Astrocyte of the spinal cord (primary cell): ENCODE measurements at regions not wholly inside any gene's neighbourhood (a gene's known extent, or its start where the extent isn't known, plus 50 kb on each side); places are given as distances from the start of the nearest gene placed in this dataset.

Source experiments
- DNase-seq: peaks from one replicate; pipeline ENCODE4 v3.0.0; 2011; ENCODE audit warnings: low read depth, low spot score
- H3K4me3 ChIP-seq: 2 replicates; pipeline ENCODE4 v1.5.1; 2011; ENCODE audit warnings: low read depth, mild to moderate bottlenecking, low read length, moderate library complexity
- CTCF ChIP-seq: IDR thresholded peaks from 2 replicates; pipeline ENCODE4 v1.5.1; 2012; ENCODE audit warnings: low read depth, mild to moderate bottlenecking, low read length, inconsistent platforms
- in situ Hi-C: cut with HindIII; loops from 2 replicates; pipeline ENCODE4 v1.10.0; 2017; ENCODE audit warnings: low sequenced_read_pairs

- in situ Hi-C loops: no loop called here
- TF ChIP-seq CTCF: no peak
- no peak overlapping the region for H3K4me3 ChIP-seq
- DNase-seq: no peak
These were observed 252.6 kb upstream of the CCDC196 start for GRCh38 chr14:66233591-66233990.

GRCh38 chr14:66234411-66234810 lies 251.8 kb upstream of the CCDC196 start:
- H3K4me3 ChIP-seq: no peak overlapping the region
- in situ Hi-C loops: no loop called here
- DNase-seq: no peak
- no peak for TF ChIP-seq CTCF

- no peak for DNase-seq
- in situ Hi-C loops: no loop called here
These were observed 248.4 kb upstream of the CCDC196 start for GRCh38 chr14:66237741-66238140.

GRCh38 chr14:66238969-66239368 lies 247.2 kb upstream of the CCDC196 start:
- H3K4me3 ChIP-seq: no peak overlapping the region
- no peak for TF ChIP-seq CTCF
- in situ Hi-C loops: no loop called here
- DNase-seq: no peak

More at GRCh38 chr14:66237741-66238140, 248.4 kb upstream of the CCDC196 start:
- TF ChIP-seq CTCF: no peak
- H3K4me3 ChIP-seq: no peak overlapping the region

GRCh38 chr14:66239589-66239988 lies 246.6 kb upstream of the CCDC196 start:
- DNase-seq: no peak
- no peak overlapping the region for H3K4me3 ChIP-seq
- in situ Hi-C loops: no loop called here
- no peak for TF ChIP-seq CTCF

GRCh38 chr14:66240105-66240504 lies 246.1 kb upstream of the CCDC196 start:
- DNase-seq: no peak
- no peak overlapping the region for H3K4me3 ChIP-seq
- in situ Hi-C loops: no loop called here
- TF ChIP-seq CTCF: no peak

GRCh38 chr14:66242001-66242400 lies 244.2 kb upstream of the CCDC196 start:
- no peak for TF ChIP-seq CTCF

More at GRCh38 chr14:66242001-66242400, 244.2 kb upstream of the CCDC196 start:
- in situ Hi-C loops: no loop called here
- DNase-seq: no peak
- no peak overlapping the region for H3K4me3 ChIP-seq
